ENCODE measurements at regions not wholly inside any gene's neighbourhood (a gene's known extent, or its start where the extent isn't known, plus 50 kb on each side); places are given as distances from the start of the nearest gene placed in this dataset.

DNA sequence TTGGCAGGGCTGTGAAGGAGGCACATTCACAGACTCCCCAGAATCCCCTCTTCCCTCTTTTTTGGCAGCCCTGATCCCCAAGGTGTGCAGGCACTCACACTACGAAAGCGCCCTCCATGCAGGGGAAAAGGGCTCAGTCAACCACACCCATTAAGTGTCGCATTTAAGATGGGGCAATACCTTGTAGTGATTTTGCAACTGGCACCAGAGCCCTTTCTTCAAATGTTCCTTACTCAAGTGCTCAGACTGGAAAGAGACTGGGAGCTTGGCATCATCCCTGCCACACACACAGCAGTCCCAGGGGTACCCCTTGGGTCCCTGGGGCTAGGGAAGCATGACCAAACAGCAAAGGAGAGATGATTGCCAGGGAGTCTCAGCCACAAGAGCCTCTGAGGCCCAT lies 190.1 kb downstream of the HAUS1 start:
- no peak for DNase-seq (ENCODE audit: low read depth in 2 of 2)

- no peak for DNase-seq (ENCODE audit: low read depth in 2 of 2)
These were observed 190.6 kb downstream of the HAUS1 start for GRCh38 chr18:46294751-46295150.

GRCh38 chr18:46295416-46295815 lies 191.2 kb downstream of the HAUS1 start:
- DNase-seq (ENCODE audit: low read depth in 2 of 2), result no peak

GRCh38 chr18:46296656-46297055 lies 192.5 kb downstream of the HAUS1 start:
- DNase-seq (ENCODE audit: low read depth in 2 of 2), result no peak

DNA sequence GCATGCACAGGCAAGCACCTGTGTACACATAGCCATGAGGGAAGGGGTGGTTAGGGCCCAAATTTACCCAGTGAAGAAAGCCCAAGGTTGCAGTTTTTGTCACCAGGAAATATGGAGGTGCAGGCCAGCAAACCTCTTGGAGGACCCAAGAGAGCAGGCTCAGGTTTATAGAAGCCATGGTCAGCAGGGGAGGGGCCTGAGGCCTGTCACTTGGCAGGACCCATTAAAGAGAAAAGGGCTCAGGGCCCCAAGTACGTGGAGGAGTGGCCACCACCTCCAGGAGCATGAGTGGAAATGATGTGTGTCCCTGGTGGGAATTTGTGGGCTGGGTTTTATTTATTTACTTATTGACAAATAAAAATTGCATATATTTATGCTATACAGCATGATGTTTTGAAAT lies 192.9 kb downstream of the HAUS1 start:
- DNase-seq (ENCODE audit: low read depth in 2 of 2), result no peak

DNA sequence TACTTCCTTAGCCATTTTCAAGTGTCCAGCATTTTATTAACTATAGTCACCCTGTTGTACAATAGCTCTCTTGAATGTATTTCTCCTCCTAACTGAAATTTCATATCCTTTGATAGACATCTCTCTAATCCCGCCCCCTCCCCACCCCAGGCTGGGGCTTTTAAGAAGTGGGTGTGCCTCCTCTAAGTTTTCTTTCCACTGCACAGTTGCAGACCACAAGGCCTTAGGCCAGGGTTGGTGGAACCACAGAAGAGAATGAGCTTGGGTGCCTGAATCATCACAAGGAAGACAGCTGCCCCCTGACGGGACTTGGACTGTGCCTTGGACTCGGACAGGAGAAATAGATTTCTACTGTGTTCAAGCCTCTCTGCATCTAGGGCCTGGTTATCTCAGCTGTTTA lies 193.4 kb downstream of the HAUS1 start:
- DNase-seq (ENCODE audit: low read depth in 2 of 2), result no peak

DNA sequence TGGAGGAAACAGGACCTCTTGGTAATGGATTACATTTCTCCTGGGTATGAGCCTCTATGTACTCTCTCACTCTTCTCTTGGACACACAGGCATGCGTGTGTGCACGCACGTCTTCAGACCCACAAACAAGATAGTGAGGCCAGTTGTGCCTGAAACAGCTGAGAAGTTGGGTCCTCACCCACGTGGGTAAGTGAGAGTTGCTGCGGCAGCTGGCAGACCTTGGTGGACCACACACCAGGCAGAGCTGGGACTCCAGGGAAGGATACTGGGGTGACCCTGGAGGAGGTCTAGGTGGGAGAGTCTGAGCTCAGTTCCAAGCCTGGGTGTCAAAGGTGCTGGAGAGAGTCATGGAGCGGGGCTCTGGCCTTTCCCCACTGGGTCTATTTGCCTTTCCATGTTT lies 194.3 kb downstream of the HAUS1 start:
- DNase-seq (ENCODE audit: low read depth in 2 of 2), result no peak

DNA sequence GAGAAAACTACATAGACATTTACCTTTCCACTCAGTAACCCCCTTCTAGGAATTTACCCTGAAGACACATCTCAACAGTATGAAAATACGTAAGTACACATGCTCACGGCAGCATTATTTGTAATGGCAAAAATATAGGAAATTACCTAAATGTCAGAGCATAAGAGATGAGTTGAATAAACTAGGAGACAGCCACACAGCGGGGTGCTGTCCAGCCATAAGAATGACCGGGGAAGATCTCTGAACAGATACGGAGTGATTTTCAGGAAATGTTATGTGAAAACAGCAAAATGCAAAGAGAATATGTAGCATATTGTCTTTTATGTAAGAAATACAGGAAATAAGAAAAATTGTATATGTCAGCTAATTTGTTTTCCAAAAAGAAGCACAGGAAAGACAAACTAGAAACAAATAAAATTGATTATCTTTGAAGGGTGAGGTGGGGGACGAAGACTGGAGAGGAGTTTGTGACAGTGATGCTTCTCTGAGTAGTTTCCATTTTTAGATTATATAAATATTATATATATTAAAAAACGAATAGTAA lies 195.4 kb downstream of the HAUS1 start:
- DNase-seq (ENCODE audit: low read depth in 2 of 2), result no peak

GRCh38 chr18:46301081-46301480 lies 196.9 kb downstream of the HAUS1 start:
- DNase-seq (ENCODE audit: low read depth in 2 of 2), result no peak

DNA sequence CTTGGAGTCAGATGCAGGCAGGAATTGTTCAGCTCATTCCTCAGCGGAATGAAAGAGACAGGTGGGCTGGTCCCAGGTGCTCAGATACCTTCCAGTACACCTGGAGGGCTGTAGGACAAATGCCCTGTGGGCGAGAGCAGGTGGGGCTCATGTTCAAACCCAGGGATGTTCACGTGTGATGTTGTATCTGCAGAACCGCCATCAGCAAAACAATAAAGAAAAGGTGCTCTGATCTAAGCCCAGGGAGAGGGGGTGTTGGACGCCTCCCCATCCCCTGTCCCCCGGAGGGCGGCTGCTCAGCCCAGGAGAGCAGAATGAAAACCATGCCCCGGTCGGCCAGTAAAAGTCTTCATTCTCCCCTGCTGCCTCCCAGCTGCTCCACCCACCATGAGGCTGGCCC lies 197.4 kb downstream of the HAUS1 start:
- DNase-seq (ENCODE audit: low read depth in 2 of 2), result no peak

DNA sequence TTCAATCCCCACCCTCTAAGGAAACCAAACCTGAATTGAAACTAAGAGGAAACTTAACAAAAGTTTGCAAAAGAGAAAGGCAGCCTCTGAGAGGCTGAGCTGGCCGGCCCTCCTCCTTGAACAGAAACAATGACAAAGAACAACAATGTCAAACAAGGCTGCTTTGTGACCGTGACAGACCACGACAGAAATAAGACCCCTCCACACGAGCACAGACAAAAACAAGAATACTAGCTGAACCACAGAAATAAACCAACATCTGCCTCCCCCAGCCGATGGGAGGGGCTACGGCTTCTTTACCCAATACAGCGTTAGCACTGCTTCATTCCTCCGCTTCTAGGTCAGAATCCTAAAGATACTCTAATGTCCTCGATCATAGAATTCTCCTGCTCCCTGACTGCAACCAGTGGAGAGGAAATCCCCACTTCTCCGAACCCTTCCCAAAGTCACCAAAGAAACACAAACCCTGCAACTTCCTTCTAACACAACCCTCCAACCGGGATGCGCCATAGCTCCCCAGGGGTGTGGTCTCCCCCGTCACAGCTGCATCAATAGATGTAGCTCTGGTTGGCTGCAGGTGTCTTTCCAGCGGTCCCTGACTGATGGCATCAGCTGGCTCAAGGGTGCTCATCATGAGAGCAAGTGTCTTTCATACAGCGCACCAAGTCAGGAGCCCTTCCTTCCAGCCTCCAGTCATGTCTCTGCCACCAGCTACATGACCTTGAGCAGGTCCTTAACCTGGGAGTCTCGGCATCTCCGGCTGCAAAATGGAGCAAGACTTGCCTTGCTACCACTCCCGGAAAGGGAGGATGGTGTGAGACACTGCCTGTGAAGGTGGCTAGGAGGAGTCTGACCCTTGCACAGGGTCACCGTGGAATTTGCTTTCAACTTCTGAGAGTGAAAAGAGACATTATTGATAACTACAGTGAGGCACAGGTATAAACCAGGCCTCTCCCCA lies 198.6 kb downstream of the HAUS1 start:
- DNase-seq (ENCODE audit: low read depth in 2 of 2), result no peak

- no peak for DNase-seq (ENCODE audit: low read depth in 2 of 2)
These were observed 206.1 kb downstream of the HAUS1 start for GRCh38 chr18:46310258-46310657.

DNA sequence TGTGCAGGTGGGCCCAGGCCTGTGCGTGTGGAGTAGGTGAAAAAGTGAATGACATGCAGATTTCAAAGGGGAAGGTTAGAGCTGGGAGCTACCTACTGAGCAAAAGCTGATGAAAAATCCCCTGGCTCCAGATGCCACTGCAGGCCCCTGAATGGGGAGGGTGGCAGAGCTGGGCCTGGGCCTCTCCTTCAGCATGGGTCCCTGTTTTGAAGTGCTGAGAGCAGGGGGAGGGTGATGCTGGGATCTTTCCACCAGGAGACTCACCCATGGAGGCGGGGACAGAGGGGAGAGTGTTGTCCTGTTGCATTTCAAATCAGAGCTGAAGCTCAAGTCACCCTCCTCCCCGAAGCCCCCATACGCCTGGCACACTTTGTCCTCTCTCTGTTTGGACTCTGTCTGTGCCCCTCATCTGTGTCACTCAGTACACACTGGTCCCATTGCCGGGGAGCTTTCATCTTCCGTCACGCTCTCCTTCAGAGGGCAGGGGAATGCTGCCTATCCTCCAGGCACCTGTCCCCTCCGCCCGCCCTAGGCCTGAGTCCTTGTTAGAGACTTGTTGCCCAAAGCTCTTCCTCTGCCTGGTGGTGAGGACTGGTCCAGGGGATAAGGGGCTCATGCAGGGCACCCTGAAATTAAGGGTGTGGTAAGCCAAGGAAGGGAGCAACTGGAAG lies 206.6 kb downstream of the HAUS1 start:
- no peak for DNase-seq (ENCODE audit: low read depth in 2 of 2)

DNA sequence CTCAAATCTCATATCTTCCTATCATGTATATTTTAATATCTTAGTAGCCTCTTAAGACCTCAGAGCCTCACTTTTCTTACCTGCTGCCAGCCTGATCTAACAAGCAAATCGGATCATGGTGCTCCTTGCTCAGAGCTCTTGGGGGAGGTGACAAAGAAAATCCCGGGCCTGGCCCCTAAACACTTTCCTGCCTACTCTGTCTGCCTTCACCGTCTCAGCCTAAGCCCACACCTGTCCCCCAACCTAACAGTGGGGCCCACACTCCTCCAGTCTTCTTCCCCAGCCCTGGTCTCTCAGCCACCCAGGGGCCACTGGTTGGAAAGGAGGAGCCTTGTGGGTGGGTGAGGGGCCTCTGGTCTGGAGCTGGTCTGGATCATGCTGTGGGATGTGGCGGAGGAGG lies 207.3 kb downstream of the HAUS1 start:
- no peak for DNase-seq (ENCODE audit: low read depth in 2 of 2)

GRCh38 chr18:46312221-46312620 lies 208.0 kb downstream of the HAUS1 start:
- DNase-seq (ENCODE audit: low read depth in 2 of 2), result no peak

DNA sequence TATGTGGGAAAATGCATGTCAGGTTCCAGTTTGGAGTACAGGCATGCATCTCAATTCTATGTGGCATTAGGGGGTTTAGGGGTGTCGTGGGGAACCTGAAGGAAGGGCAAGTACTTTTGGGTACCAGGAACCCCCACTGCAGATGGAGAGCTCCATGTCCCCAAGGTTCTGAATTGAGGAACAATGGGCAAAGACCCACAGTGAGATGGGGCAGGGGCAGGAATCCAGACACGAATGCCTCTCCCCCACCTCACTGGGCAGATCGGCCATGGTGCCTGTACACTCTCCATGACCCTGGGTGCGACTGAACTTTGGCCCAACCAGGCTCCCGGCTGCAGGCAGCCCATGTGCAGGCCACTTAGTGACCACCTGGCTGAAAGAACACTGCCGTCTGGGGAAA lies 209.3 kb downstream of the HAUS1 start:
- DNase-seq (ENCODE audit: low read depth in 2 of 2), result no peak

GRCh38 chr18:46314011-46314410 lies 209.8 kb downstream of the HAUS1 start:
- DNase-seq (ENCODE audit: low read depth in 2 of 2), result no peak

DNA sequence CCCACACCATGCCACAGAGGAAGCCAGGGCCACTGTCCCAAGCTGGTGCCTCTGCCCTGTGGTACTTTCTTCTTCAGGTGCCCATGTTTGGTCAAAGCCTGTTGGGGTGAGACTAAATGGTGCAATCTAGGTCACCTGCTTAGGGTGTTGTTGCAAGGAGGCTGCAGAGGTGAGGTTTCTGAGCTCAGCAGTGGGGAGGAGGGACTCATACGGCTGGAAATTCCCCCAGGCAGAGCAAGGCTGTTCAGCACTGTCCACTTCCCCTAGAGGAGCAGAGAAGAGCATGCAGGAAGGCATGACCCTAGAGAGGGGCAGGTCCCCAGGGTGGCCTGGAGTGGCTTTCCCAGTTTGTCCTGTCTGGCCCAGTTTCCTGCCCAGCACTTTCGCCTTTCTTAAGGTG lies 211.0 kb downstream of the HAUS1 start:
- DNase-seq (ENCODE audit: low read depth in 2 of 2), result no peak

DNA sequence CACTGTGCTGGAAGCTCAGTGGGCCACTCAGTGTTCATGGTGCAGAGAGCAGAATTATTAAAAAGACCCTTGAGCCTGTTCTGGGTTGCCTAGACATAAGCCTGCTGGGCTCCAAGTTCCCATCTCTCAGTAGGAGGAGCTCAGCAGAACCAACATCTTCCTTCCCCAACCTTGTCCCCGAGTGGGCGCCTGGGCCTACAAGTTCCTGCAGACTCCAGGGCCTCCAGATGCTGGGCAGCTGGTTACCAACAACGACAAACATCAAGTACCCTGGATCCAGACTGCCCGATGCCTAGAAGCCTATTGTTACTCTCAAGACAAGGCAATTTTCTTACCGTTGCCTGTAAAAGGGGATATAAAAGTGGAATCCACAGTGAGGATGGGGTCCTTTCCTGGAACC lies 214.2 kb downstream of the HAUS1 start:
- no peak for DNase-seq (ENCODE audit: low read depth in 2 of 2)

GRCh38 chr18:46319783-46320182 lies 215.6 kb downstream of the HAUS1 start:
- no peak for DNase-seq (ENCODE audit: low read depth in 2 of 2)

- DNase-seq (ENCODE audit: low read depth in 2 of 2), result no peak
These were observed 216.1 kb downstream of the HAUS1 start for GRCh38 chr18:46320297-46320696.

DNA sequence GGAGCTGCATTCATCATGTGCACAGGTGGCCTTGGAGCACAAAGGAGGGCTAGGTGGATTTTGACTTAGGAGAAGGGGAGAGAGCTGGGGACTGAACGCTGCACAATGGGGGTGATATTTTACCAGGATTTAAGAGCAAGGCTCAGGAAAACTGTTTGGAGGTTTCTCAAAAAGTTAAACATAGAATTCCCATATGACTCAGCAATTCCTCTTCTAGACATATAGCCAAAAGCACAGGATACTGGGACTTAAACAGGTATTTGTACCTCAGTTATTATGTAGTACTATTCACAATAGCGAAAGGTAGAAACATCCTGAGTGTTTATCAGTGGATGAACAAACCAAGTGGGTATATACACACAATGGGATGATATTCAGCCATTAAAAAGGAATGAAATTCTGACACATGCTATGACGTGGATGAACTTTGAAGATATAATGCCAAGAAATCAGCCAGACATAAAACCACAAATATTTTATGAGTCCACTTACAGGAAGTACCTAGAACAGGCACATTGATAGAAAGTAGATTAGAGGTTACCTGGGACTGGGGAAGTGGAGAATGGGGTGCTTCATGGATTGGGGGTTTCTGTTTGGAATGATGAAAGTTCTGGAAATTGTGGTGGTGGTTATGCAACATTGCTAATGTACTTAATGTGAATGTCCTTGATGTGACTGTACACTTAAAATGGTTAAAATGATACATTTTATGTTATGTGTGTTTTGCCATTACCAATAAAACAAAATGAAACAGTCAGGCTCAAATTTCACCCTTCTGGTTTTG lies 216.9 kb downstream of the HAUS1 start:
- no peak for DNase-seq (ENCODE audit: low read depth in 2 of 2)
